HG02981 (cell line): ENCODE measurements at regions not wholly inside any gene's neighbourhood (a gene's known extent, or its start where the extent isn't known, plus 50 kb on each side); places are given as distances from the start of the nearest gene placed in this dataset.

Source experiments
- ATAC-seq: cut with Tn5 transposase; IDR thresholded peaks from one replicate; pipeline ENCODE4 v1.9.1; 2021; ENCODE audit warnings: mild to moderate bottlenecking, moderate library complexity; ENCODE audit not compliant: unreplicated experiment

GRCh38 chr2:123101434-123101833 is 923.7 kb upstream of the CNTNAP5 start:
- ATAC-seq, result no peak

GRCh38 chr2:123103902-123104301 is 921.2 kb upstream of the CNTNAP5 start:
- ATAC-seq, result no peak

GRCh38 chr2:123116595-123116994 is 908.5 kb upstream of the CNTNAP5 start:
- no peak for ATAC-seq

GRCh38 chr2:123127236-123127635 is 897.9 kb upstream of the CNTNAP5 start:
- no peak for ATAC-seq

- ATAC-seq, result no peak
Measured at GRCh38 chr2:123128951-123129350, 896.1 kb upstream of the CNTNAP5 start.

GRCh38 chr2:123136419-123136818 is 888.7 kb upstream of the CNTNAP5 start:
- no peak for ATAC-seq

- no peak for ATAC-seq
Measured at GRCh38 chr2:123144082-123144481, 881.0 kb upstream of the CNTNAP5 start.

- no peak for ATAC-seq
Measured at GRCh38 chr2:123153041-123153440, 872.0 kb upstream of the CNTNAP5 start.

GRCh38 chr2:123154195-123154594 is 870.9 kb upstream of the CNTNAP5 start:
- no peak for ATAC-seq

- no peak for ATAC-seq
Measured at GRCh38 chr2:123157016-123157415, 868.1 kb upstream of the CNTNAP5 start.

- ATAC-seq, result no peak
Measured at GRCh38 chr2:123162400-123163016, 862.6 kb upstream of the CNTNAP5 start.

- no peak for ATAC-seq
Measured at GRCh38 chr2:123163398-123163797, 861.7 kb upstream of the CNTNAP5 start.

- no peak for ATAC-seq
Measured at GRCh38 chr2:123164216-123164615, 860.9 kb upstream of the CNTNAP5 start.

GRCh38 chr2:123165616-123166015 is 859.5 kb upstream of the CNTNAP5 start:
- no peak for ATAC-seq

GRCh38 chr2:123179526-123179925 is 845.6 kb upstream of the CNTNAP5 start:
- no peak for ATAC-seq

GRCh38 chr2:123195957-123196356 is 829.1 kb upstream of the CNTNAP5 start:
- no peak for ATAC-seq

GRCh38 chr2:123200035-123200434 is 825.1 kb upstream of the CNTNAP5 start:
- no peak for ATAC-seq

GRCh38 chr2:123207245-123207644 is 817.8 kb upstream of the CNTNAP5 start:
- no peak for ATAC-seq

- ATAC-seq, result no peak
Measured at GRCh38 chr2:123209202-123209601, 815.9 kb upstream of the CNTNAP5 start.

- no peak for ATAC-seq
Measured at GRCh38 chr2:123211181-123211580, 813.9 kb upstream of the CNTNAP5 start.

GRCh38 chr2:123245156-123245555 is 779.9 kb upstream of the CNTNAP5 start:
- no peak for ATAC-seq

- no peak for ATAC-seq
Measured at GRCh38 chr2:123258877-123259539, 766.1 kb upstream of the CNTNAP5 start.

- no peak for ATAC-seq
Measured at GRCh38 chr2:123262856-123263255, 762.2 kb upstream of the CNTNAP5 start.
